OCI-LY7 (cell line): ENCODE measurements at regions not wholly inside any gene's neighbourhood (a gene's known extent, or its start where the extent isn't known, plus 50 kb on each side); places are given as distances from the start of the nearest gene placed in this dataset.

Experiments used
- BruUV-seq: library from RNA; stranded (reverse); fragments of 400-500 nt; replicated peaks from 2 replicates; lab custom pipeline; 2021; lab: Mats Ljungman, UMichigan
- CTCF ChIA-PET: fragments of 300-600 bp; sonication (Branson Sonifier 250); formaldehyde crosslinking; loops from one replicate; lab custom pipeline; 2022; ENCODE audit warnings: antibody characterized with exemption; ENCODE audit not compliant: unreplicated experiment; lab: Charles Lee
- POLR2A ChIA-PET: fragments of 300-600 bp; sonication (Branson Sonifier 250); formaldehyde crosslinking; loops from one replicate; lab custom pipeline; 2022; ENCODE audit warnings: antibody characterized with exemption; lab: Charles Lee
- DNase-seq: peaks from one replicate; pipeline ENCODE4 v3.0.0-alpha.2; 2015; ENCODE audit warnings: low spot score
- H2AFZ ChIP-seq: fragments of 200-600 bp; sonication (generic), shearing (Covaris generic); 2 replicates; pipeline ENCODE4 v1.6.1; 2014; ENCODE audit warnings: mild to moderate bottlenecking, antibody characterized with exemption, low read length, moderate library complexity
- H3K27ac ChIP-seq: fragments of 200-600 bp; sonication (generic); 2 replicates; pipeline ENCODE4 v1.5.1; 2014; ENCODE audit warnings: mixed run types, low read depth, mild to moderate bottlenecking, moderate library complexity, low read length, inconsistent platforms; ENCODE audit not compliant: poor library complexity, severe bottlenecking
- H3K36me3 ChIP-seq: fragments of 200-600 bp; sonication (generic); 2 replicates; pipeline ENCODE4 v1.6.1; 2014; ENCODE audit warnings: mild to moderate bottlenecking, antibody characterized with exemption, low read length, moderate library complexity, mixed read lengths; ENCODE audit not compliant: insufficient read depth
- H3K4me1 ChIP-seq: fragments of 200-600 bp; sonication (generic); 2 replicates; pipeline ENCODE4 v1.5.1; 2014; ENCODE audit warnings: mild to moderate bottlenecking, low read length; ENCODE audit not compliant: insufficient read depth, poor library complexity, severe bottlenecking
- H3K4me2 ChIP-seq: fragments of 200-600 bp; sonication (generic); 2 replicates; pipeline ENCODE4 v1.6.1; 2014; ENCODE audit warnings: mild to moderate bottlenecking, low read length
- H3K4me3 ChIP-seq: fragments of 200-600 bp; sonication (generic); 2 replicates; pipeline ENCODE4 v1.5.1; 2014; ENCODE audit warnings: mild to moderate bottlenecking, low read depth, low read length; ENCODE audit not compliant: poor library complexity, severe bottlenecking
- H3K79me2 ChIP-seq: fragments of 200-600 bp; sonication (generic); 2 replicates; pipeline ENCODE4 v1.6.1; 2016; ENCODE audit warnings: low read depth, mild to moderate bottlenecking, low read length, moderate library complexity, mixed read lengths; ENCODE audit not compliant: insufficient read depth
- H3K9me2 ChIP-seq: fragments of 200-600 bp; sonication (generic); 2 replicates; pipeline ENCODE4 v1.6.1; 2016; ENCODE audit warnings: mild to moderate bottlenecking, low read length, mixed read lengths; ENCODE audit not compliant: insufficient read depth
- H3K9me3 ChIP-seq: fragments of 200-600 bp; sonication (generic); 2 replicates; pipeline ENCODE4 v1.6.1; 2014; ENCODE audit warnings: mild to moderate bottlenecking, mixed run types, low read length, mixed read lengths
- H4K20me1 ChIP-seq: fragments of 200-600 bp; sonication (generic); 2 replicates; pipeline ENCODE4 v1.6.1; 2014; ENCODE audit warnings: mild to moderate bottlenecking, antibody characterized with exemption, low read length, moderate library complexity, mixed read lengths; ENCODE audit not compliant: insufficient read depth
- EZH2phosphoT487 ChIP-seq: fragments of 200-600 bp; sonication (generic); IDR thresholded peaks from 2 replicates; pipeline ENCODE4 v1.6.1; 2018; ENCODE audit warnings: low read depth, borderline replicate concordance, mild to moderate bottlenecking, mixed run types, antibody characterized with exemption, low read length, moderate library complexity, mixed read lengths
- intact Hi-C: fragments of 100-400 bp; cut with micrococcal nuclease; formaldehyde crosslinking; loops from one replicate; pipeline ENCODE4 v1.10.0; 2022; ENCODE audit not compliant: unreplicated experiment
- TF ChIP-seq, protein P1 (sequence below): fragments of 200-600 bp; sonication (generic); conservative IDR thresholded peaks from 2 replicates; pipeline ENCODE4 v1.5.1; 2014; ENCODE audit warnings: mild to moderate bottlenecking, antibody characterized with exemption, low read length, moderate library complexity, mixed read lengths

- no TSS peak for BruUV-seq
- Histone ChIP-seq H3K79me2 (no peaks in the 10 kb centered on the region), H3K36me3 (no peaks in the 10 kb centered on the region), H2AFZ (no peak overlapping the region; the same call in 1 of the 2 replicates), H3K4me2 (no peak overlapping the region), H3K9me3 (peaks cover 12% of the 10 kb centered on the region; the same call in 1 of the 2 replicates), H4K20me1 (no peaks in the 10 kb centered on the region), H3K4me3 (no peak overlapping the region), H3K4me1 (peaks cover 10% of the 10 kb centered on the region), H3K9me2 (no peaks in the 10 kb centered on the region), H3K27ac (no peak overlapping the region)
- CTCF ChIA-PET, result no interaction called here
- POLR2A ChIA-PET, result interaction anchor here (0.7 to 0.8 kb wide), 3 partner anchors 13 to 45 kb away, joined by 3 to 4 read pairs (median 3); no protein-coding TSS in a partner anchor
- intact Hi-C loops, result no loop called here
- DNase-seq, result no peak
- no peak for TF ChIP-seq EZH2phosphoT487
- TF ChIP-seq, protein P1, sequence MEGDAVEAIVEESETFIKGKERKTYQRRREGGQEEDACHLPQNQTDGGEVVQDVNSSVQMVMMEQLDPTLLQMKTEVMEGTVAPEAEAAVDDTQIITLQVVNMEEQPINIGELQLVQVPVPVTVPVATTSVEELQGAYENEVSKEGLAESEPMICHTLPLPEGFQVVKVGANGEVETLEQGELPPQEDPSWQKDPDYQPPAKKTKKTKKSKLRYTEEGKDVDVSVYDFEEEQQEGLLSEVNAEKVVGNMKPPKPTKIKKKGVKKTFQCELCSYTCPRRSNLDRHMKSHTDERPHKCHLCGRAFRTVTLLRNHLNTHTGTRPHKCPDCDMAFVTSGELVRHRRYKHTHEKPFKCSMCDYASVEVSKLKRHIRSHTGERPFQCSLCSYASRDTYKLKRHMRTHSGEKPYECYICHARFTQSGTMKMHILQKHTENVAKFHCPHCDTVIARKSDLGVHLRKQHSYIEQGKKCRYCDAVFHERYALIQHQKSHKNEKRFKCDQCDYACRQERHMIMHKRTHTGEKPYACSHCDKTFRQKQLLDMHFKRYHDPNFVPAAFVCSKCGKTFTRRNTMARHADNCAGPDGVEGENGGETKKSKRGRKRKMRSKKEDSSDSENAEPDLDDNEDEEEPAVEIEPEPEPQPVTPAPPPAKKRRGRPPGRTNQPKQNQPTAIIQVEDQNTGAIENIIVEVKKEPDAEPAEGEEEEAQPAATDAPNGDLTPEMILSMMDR, result no peak
Measured at GRCh38 chr13:33766329-33767123, 51.4 kb upstream of the RFC3 start.

DNA sequence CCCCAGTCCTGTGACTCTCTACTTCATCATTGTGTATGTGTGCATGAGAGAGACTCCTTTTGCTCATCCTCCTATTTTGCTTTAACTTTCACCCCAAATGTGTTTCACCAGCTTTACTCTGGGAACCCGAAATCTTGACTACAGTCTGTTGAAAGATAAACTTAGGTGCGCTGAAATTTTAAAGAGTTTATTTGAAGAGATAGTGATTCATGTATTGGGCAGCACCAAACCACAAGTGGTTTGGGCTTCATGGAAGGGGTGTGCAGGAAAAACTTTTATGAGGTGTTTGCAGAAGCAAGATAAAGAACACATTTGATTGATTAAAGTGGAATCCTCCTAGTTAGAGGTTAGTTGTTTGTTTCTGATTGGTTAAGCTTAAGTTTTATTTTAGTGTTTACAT, 50.8 kb upstream of the RFC3 start:
- Histone ChIP-seq H3K36me3 (no peaks in the 10 kb centered on the region), H3K9me2 (no peaks in the 10 kb centered on the region), H4K20me1 (no peaks in the 10 kb centered on the region), H3K4me3 (no peak overlapping the region), H3K27ac (no peak overlapping the region), H3K4me2 (no peak overlapping the region), H3K9me3 (peaks cover 12% of the 10 kb centered on the region; the same call in 1 of the 2 replicates), H2AFZ (no peak overlapping the region; the same call in 1 of the 2 replicates), H3K4me1 (peaks cover 9% of the 10 kb centered on the region), H3K79me2 (no peaks in the 10 kb centered on the region)
- no peak for DNase-seq
- no TSS peak for BruUV-seq
- ChIA-PET POLR2A (interaction anchor here (0.7 to 1.3 kb wide), 3 partner anchors 9 to 22 kb away, joined by 3 read pairs; no protein-coding TSS in a partner anchor), CTCF (no interaction called here)
- TF ChIP-seq EZH2phosphoT487, result no peak
- TF ChIP-seq, protein P1, result no peak
- intact Hi-C loops, result no loop called here
